MCF 10A (cell line): ENCODE measurements at regions not wholly inside any gene's neighbourhood (a gene's known extent, or its start where the extent isn't known, plus 50 kb on each side); places are given as distances from the start of the nearest gene placed in this dataset.

ENCODE experiments used
- BruUV-seq: library from RNA; stranded (reverse); fragments of 400-500 nt; replicated peaks from 2 replicates; lab custom pipeline; 2021; lab: Mats Ljungman, UMichigan
- CTCF ChIA-PET: fragments of 300-600 bp; sonication (Branson Sonifier 250); formaldehyde crosslinking; extraction: SDS; loops from one replicate; lab custom pipeline; 2021; ENCODE audit warnings: antibody characterized with exemption, inconsistent platforms; lab: Yijun Ruan, JAX
- POLR2A ChIA-PET: fragments of 300-600, 350-650 bp; sonication (Branson Sonifier 250); formaldehyde crosslinking; extraction: SDS; loops from one replicate; lab custom pipeline; 2020; ENCODE audit warnings: antibody characterized with exemption, inconsistent platforms; lab: Yijun Ruan, JAX
- DNase-seq: peaks from one replicate; pipeline ENCODE4 v3.0.0-alpha.2; 2018; ENCODE audit not compliant: unreplicated experiment
- H3K27ac Mint-ChIP-seq: one replicate; pipeline ENCODE4 v1.8.0; 2022; ENCODE audit warnings: mild to moderate bottlenecking, low read depth, mixed read lengths; ENCODE audit not compliant: unreplicated experiment
- H3K27me3 Mint-ChIP-seq: one replicate; pipeline ENCODE4 v1.8.0; 2022; ENCODE audit warnings: mixed read lengths; ENCODE audit not compliant: insufficient read depth, unreplicated experiment
- H3K36me3 Mint-ChIP-seq: one replicate; pipeline ENCODE4 v1.8.0; 2022; ENCODE audit warnings: mild to moderate bottlenecking, moderate library complexity, mixed read lengths; ENCODE audit not compliant: insufficient read depth, unreplicated experiment
- H3K4me1 Mint-ChIP-seq: one replicate; pipeline ENCODE4 v1.8.0; 2022; ENCODE audit warnings: mixed read lengths; ENCODE audit not compliant: insufficient read depth, unreplicated experiment
- H3K4me3 Mint-ChIP-seq: one replicate; pipeline ENCODE4 v1.8.0; 2022; ENCODE audit warnings: mild to moderate bottlenecking, moderate library complexity, mixed read lengths; ENCODE audit not compliant: unreplicated experiment
- H3K9me3 Mint-ChIP-seq: one replicate; pipeline ENCODE4 v1.8.0; 2022; ENCODE audit warnings: mixed read lengths; ENCODE audit not compliant: unreplicated experiment
- CTCF ChIP-seq: fragments of 200-600 bp; IDR thresholded peaks from one replicate; pipeline ENCODE4 v1.8.0; 2022; ENCODE audit warnings: antibody characterized with exemption, mild to moderate bottlenecking; ENCODE audit not compliant: unreplicated experiment
- intact Hi-C: fragments of 100-400 bp; cut with micrococcal nuclease; formaldehyde crosslinking; loops from 2 replicates; pipeline ENCODE4 v1.14.1; 2022

- BruUV-seq: TSS peak; percentile 55
- Mint-ChIP-seq H3K4me3 (peak overlapping the region; percentile 40), H3K27ac (peak overlapping the region; percentile 92), H3K4me1 (peaks cover 19% of the 10 kb centered on the region), H3K36me3 (no peaks in the 10 kb centered on the region), H3K27me3 (no peaks in the 10 kb centered on the region), H3K9me3 (no peaks in the 10 kb centered on the region)
- POLR2A ChIA-PET: interaction anchor here (0.7 to 1.0 kb wide), 2 partner anchors 9 to 480 kb away, joined by 3 read pairs; no protein-coding TSS in a partner anchor
- CTCF ChIA-PET: no interaction called here
- peak; percentile 52 for DNase-seq
- intact Hi-C loops: loop anchor here (5.0 kb wide), 2 partner anchors 42 to 338 kb away; no protein-coding TSS in a partner anchor
- no peak for TF ChIP-seq CTCF
These were observed 161.5 kb upstream of the CDKN2B start for GRCh38 chr9:22170556-22170955.

- no peaks in the 10 kb centered on the region for H3K27me3 Mint-ChIP-seq
- H3K9me3 Mint-ChIP-seq: no peaks in the 10 kb centered on the region
- no peak for TF ChIP-seq CTCF
- no peaks in the 10 kb centered on the region for H3K36me3 Mint-ChIP-seq
- ChIA-PET CTCF (no interaction called here), POLR2A (interaction anchor here (0.7 to 1.0 kb wide), 2 partner anchors 10 to 481 kb away, joined by 3 read pairs; no protein-coding TSS in a partner anchor)
- no peak for DNase-seq
- intact Hi-C loops: loop anchor here (5.0 kb wide), 2 partner anchors 41 to 339 kb away; no protein-coding TSS in a partner anchor
- H3K27ac Mint-ChIP-seq: peak overlapping the region; percentile 92
- peaks cover 22% of the 10 kb centered on the region for H3K4me1 Mint-ChIP-seq
- BruUV-seq: no TSS peak
- peak overlapping the region; percentile 40 for H3K4me3 Mint-ChIP-seq
These were observed 162.0 kb upstream of the CDKN2B start for GRCh38 chr9:22170990-22171670.

- CTCF ChIA-PET: interaction anchor here (0.6 to 0.7 kb wide), 2 partner anchors 36 to 355 kb away, joined by 3 to 5 read pairs; no protein-coding TSS in a partner anchor
- H3K4me1 Mint-ChIP-seq: peaks cover 25% of the 10 kb centered on the region
- H3K27me3 Mint-ChIP-seq: no peaks in the 10 kb centered on the region
- no peak overlapping the region for H3K27ac Mint-ChIP-seq
- POLR2A ChIA-PET: interaction anchor here (0.8 kb wide), 1 partner anchor 13 kb away, joined by 3 read pairs; no protein-coding TSS in a partner anchor
- no peaks in the 10 kb centered on the region for H3K9me3 Mint-ChIP-seq
- TF ChIP-seq CTCF: no peak
- intact Hi-C loops: loop anchor here (5.0 kb wide), 2 partner anchors 41 to 339 kb away; no protein-coding TSS in a partner anchor
- H3K36me3 Mint-ChIP-seq: no peaks in the 10 kb centered on the region
- BruUV-seq: no TSS peak
- H3K4me3 Mint-ChIP-seq: no peak overlapping the region
- no peak for DNase-seq
These were observed 162.6 kb upstream of the CDKN2B start for GRCh38 chr9:22171691-22172090.

GRCh38 chr9:22173908-22174307 is 164.8 kb upstream of the CDKN2B start:
- POLR2A ChIA-PET: interaction anchor here (0.6 kb wide), 1 partner anchor 12 kb away, joined by 3 read pairs; no protein-coding TSS in a partner anchor
- Mint-ChIP-seq H3K36me3 (no peaks in the 10 kb centered on the region), H3K27me3 (no peaks in the 10 kb centered on the region), H3K9me3 (no peaks in the 10 kb centered on the region), H3K4me1 (peaks cover 23% of the 10 kb centered on the region), H3K27ac (no peak overlapping the region), H3K4me3 (no peak overlapping the region)
- intact Hi-C loops: loop anchor here (5.0 kb wide), 2 partner anchors 38 to 342 kb away; no protein-coding TSS in a partner anchor
- BruUV-seq: no TSS peak
- no peak for DNase-seq
- no peak for TF ChIP-seq CTCF
- CTCF ChIA-PET: interaction anchor here (0.6 kb wide), 1 partner anchor 31 kb away, joined by 4 read pairs; no protein-coding TSS in a partner anchor
